Stimulated activated CD4-positive, alpha-beta T cell treated with anti-CD3 and anti-CD28 coated beads, Interleukin-4, amount 100 ng/mL, for 24 hours (primary cell): ENCODE measurements at regions not wholly inside any gene's neighbourhood (a gene's known extent, or its start where the extent isn't known, plus 50 kb on each side); places are given as distances from the start of the nearest gene placed in this dataset.
"Not testable (repeated sequence)": the region's sequence is repeated elsewhere in the genome, so short reads cannot be mapped to it uniquely, and the experiment has no call there.

Source experiments
- DNase-seq: peaks from one replicate; pipeline ENCODE4 v3.0.0-alpha.2; 2020

GRCh38 chr6:27568226-27568897 is 95.5 kb upstream of the ZNF184 start:
- DNase-seq = no peak

DNA sequence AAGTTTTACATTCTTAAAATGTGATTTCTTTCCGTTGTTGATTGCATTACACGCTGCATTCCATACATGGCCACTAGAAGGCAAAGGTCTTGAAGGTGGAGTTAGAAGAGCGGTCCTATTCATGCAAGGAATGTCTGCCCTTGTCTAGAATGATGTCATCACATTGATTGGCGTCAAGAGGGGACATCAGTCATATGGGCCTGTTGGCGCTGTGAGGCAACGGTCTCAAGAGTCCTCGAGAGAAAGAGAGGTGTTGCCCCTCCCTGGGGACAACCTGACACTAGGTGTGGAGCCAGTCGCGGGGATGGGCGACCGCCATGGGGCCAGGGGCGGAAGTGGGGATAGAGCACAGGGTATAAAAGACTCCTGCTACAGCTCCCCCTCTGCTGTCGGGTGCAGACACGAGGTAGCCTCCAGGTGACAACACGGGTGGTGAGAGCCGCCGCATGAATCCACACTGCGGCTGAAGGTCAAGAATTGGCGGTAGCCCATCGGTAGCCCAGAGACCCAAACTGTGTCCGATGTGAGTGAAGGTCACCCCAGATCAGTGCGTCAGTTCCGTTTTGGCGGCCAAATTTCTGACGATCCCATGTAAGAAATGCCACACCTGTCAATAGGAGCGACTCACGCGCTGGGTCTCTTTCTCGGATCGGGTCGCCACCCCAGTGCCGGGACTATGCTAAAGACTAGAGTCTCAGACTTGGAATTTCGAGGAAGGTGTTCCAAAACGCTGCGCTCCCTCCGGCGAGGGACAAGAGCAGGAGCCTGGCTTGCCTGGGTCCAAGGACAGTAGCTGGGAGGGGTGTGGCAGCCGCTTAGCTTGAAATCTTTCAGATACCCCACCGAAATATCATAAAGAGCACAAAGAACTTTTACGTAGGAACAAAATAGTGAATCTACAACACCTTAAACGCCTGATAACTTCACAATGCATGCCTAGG is 93.2 kb upstream of the ZNF184 start:
- no peak for DNase-seq

GRCh38 chr6:27562027-27562410 is 89.1 kb upstream of the ZNF184 start:
- no peak for DNase-seq

DNA sequence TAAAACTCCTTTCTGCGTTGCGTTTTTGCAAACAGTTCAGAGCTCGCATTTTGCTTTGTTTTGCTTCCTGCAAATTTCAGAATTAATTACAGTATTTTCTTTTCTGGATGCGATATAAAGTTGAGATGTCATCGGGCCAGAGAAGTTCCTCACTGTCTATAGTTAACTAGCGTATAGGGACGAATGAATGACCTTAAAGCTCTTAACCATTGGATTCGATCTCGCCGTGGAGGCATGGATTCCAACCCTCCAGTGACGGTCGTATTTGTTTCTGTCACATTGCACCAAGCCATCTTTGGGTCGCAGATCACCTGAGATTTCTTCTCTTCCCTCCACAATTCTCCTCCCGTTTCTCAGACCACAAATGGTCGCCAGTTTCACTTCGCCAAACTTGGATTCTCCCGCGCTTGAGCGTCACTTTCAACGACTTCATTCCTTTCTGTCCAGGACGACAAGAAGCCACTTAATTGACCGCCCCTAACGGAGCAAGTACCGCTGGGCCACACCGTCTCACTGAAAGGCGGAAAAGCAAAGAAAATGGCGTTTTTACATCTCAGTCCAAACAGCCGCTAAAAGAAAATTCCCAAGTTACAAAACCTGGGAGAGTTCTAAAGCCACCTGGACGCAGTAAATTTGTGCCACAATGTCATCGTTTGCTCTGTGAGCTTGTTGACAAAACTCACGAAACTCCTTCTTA is 85.3 kb upstream of the ZNF184 start:
- no peak for DNase-seq

DNA sequence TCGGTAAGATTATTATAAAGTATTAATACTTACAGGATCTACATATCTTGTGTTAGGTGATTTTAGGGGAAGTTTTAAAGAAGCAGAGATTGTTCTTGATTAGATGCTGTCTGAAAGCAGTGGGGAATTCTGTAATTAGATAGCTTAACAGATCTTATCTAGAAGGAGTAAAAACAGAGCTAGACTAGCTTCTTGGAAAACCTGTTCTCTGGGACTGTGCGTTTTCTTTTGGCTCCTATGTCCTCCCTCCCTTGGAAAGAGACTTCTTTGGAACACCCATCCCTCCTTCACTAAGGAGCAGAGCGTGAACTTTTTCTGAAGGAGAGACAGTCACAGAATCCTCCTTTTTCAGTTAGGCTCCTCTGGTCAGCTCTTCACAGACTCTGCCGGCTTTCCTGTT is 83.5 kb upstream of the ZNF184 start:
- no peak for DNase-seq

DNA sequence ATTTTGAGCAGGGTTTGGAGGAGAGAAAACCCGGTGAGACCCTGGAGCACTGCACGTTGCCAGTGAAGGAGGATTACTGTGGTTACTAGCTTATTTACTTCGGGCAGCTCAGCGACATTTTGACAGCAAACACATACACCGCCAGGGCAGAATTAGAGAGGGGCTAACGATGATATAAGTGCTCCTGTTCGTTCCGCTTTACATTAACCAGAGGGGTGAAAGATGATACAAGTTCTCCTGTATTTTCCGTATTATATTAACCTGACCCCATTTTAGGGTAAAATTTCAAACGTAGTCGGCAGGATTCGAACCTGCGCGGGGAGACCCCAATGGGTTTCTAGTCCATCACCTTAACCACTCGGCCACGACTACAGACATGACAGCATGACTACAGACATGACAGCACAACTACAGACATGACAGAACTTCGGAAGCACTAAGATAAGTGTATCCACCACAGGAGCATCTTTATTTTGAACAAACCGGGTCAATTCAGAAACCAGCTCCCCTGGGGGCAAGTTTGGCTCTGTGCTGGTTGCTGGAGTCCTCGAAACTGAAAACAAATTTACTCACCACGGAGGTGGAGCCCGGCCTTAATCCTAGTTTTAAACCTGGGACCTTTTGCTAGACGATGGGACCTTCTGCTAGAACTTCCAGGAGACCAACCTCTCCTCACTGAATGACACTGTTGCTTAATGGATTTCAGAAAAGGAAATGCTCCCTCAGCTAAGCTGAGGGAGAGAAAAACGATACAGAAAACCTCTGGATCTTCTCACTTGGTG is 80.4 kb upstream of the ZNF184 start:
- peak; percentile 22 for DNase-seq

- DNase-seq = no peak
Measured at GRCh38 chr6:27551607-27552006, 78.7 kb upstream of the ZNF184 start.

GRCh38 chr6:27550692-27551091 is 77.8 kb upstream of the ZNF184 start:
- no peak for DNase-seq

DNA sequence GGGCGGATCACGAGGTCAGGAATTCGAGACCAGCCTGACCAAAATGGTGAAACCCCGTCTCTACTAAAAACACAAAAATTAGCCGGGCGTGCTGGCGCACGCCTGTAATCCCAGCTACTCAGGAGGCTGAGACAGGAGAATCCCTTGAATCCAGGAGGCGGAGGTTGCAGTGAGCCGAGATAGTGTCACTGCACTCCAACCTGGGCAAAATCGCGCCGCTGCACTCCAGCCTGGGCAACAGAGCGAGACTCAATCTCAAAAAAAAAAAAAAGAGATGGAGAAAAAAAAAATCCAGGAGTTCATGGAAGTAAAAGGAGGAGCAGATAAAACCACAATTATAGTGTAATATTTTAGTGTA is 76.3 kb upstream of the ZNF184 start:
- DNase-seq = not testable (repeated sequence)

GRCh38 chr6:27547157-27548075 is 74.5 kb upstream of the ZNF184 start:
- DNase-seq = peak; percentile 8

DNA sequence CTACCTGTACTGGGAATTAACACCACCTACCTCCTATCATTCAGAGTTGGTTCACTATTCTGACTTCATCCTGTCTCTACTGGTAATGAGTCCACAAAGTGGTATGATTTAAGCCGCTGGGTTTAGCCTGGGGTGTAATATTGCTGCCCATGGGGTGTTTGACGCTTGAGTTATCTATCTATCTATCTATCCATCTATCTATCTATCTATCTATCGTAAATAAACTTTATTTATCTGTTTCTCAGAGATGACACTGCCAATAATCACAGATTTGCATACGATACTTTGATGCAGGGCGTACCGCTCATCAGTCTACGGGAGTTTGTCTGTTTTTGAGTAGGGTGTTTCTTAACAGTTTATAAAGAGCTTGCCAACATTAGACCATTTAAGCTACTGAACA is 73.6 kb upstream of the ZNF184 start:
- DNase-seq = no peak

DNA sequence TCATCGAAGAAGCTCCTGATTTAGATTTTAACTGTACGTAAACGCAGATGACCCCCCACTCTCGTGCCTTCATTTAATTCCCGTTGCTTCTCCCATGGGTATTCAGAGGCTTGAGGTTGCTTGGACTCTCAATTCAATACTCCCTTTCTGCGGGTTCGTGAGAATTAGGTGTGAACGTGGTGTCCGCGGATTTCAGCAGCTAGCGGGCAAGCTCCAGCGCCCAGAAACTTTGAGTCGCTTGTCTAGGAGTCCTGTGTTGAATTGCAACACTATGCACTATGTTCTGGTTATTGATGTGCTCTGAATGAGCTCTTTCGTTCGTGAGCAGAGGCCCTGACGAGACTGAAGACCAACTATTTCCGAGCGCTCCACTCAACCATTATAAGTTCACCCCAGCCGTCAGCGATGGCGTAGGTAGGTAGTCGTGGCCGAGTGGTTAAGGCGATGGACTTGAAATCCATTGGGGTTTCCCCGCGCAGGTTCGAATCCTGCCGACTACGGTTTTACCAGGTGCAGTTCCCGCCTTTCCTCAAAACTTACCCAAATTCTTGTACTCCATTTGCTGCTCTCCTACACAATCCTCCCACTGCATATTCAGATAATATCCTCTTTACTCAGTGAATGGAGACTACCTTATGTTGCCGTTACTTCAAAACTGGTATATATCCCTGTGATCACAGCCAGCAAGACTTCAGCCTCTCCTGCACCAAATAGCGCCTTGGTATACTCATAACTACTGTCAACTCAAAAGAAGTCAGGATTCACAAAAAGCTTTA is 72.6 kb upstream of the ZNF184 start:
- DNase-seq = peak; percentile 36

GRCh38 chr6:27544612-27545260 is 71.8 kb upstream of the ZNF184 start:
- DNase-seq = no peak

GRCh38 chr6:27544135-27544534 is 71.2 kb upstream of the ZNF184 start:
- DNase-seq = not testable (repeated sequence)

DNA sequence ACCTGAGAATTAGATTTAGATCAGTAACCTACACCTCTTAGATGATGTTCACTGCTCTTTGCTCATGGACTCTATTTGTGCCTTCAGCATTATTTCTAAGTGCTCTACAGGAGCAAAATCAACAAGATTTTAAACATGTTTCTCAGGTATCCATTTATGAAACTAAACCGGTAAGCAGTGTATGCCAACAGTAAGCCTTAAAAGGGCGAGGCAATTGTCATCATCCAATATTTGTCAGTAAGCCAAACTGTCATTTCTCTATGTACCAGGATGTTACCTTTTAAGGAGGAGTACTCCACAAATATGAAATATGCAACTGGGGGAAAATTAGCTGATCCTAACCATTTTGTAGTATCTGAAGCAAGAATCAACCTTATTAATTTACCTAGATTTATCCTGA is 69.6 kb upstream of the ZNF184 start:
- no peak for DNase-seq

DNA sequence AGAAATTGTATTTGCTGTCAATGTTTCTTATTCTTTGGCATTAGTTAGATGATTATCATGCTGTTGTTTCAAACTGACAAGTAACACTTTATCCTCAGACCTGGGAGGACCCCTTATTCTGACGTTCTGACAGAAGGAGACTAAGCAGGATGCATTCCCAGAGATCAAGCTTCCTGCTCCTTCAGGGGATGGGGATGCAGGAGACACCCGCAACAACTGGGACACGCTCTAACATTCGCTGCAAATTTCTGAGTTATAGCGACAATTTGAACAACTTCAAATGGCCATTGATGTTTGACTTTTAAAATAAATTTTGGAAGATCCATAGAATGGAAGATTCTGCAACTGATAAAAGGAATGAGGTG is 69.0 kb upstream of the ZNF184 start:
- no peak for DNase-seq

GRCh38 chr6:27541212-27541932 is 68.5 kb upstream of the ZNF184 start:
- DNase-seq = no peak

DNA sequence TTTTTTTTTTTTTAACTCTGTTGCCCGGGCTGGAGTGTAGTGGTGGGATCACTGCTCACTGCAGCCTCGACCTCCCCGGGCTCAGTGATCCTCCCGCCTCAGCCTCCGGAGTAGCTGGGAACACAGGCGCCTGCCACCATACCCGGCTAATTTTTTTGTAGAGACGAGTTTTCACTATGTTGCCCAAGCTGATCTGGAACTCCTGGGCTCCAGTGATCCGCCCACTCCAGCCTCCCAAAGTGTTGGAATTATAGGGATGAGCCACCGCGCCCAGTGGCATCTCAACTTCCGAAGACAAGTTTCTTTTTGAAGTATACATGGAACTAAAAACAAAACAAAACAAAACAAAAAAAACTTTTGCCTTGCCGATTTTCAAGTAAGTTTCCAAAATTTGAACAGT is 66.6 kb upstream of the ZNF184 start:
- no peak for DNase-seq

DNA sequence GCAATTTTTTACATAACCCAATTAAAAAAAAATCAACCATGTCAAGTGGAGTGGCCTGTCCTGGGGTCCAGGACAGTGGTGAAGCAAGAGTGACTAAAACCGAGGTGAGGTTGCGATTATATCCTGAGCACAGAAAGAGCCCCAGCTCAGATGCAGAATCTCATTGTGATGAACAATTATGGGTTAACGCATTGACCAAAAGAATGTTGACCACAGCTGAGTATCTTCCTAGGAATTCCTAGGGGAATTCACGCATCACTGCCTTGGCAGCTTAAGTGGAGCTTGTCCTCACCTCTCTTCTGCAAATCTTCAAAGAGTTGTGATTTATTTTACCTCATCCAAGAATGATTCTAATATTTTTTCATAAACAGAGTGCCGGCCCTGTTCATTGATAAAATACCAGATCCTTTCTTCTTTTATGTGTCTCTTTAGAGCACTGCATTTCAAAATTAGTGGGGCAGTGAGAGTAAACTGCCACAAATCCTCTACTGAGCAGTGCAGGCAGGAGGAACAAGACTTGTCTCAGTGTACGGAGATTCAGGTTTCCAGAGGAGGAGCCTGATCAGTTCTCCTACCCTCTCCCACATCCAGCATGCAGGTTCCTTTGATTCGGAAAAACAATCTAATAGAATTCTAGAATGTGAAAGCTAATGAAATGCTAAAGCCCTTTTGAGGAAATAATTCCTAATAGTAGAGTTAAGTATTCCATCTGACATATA is 60.1 kb upstream of the ZNF184 start:
- DNase-seq = no peak
